Ascending aorta (tissue), 2 donors: ENCODE measurements at regions not wholly inside any gene's neighbourhood (a gene's known extent, or its start where the extent isn't known, plus 50 kb on each side); places are given as distances from the start of the nearest gene placed in this dataset.

Experiments
- DNase-seq, 2 donors: peaks; one replicate each; pipeline ENCODE4 v3.0.0-alpha.2; 2019; ENCODE audit warnings: low spot score in 2 of 2
- H3K27ac ChIP-seq, 2 donors: fragments of 200-600 bp; sonication (generic); one replicate each; pipeline ENCODE4 v1.5.1; 2016 to 2017; ENCODE audit warnings: mild to moderate bottlenecking in 1 of 2
- H3K27me3 ChIP-seq: fragments of 200-600 bp; sonication (generic); one replicate; pipeline ENCODE4 v1.5.1; 2017
- H3K36me3 ChIP-seq, 2 donors: fragments of 200-600 bp; sonication (generic); one replicate each; pipeline ENCODE4 v1.5.1; 2016
- H3K4me1 ChIP-seq, 2 donors: fragments of 200-600 bp; sonication (generic); one replicate each; pipeline ENCODE4 v1.5.1; 2016 to 2017; ENCODE audit warnings: mild to moderate bottlenecking in 1 of 2
- H3K4me3 ChIP-seq, 2 donors: fragments of 200-600 bp; sonication (generic); one replicate each; pipeline ENCODE4 v1.5.1; 2016 to 2017; ENCODE audit warnings: mild to moderate bottlenecking in 1 of 2
- H3K9me3 ChIP-seq, 2 donors: fragments of 200-600 bp; sonication (generic); one replicate each; pipeline ENCODE4 v1.5.1; 2016
- CTCF ChIP-seq, 3 experiments: fragments of 200-600 bp in 2 of 3; fragments of 450-650 bp in 1 of 3; sonication (generic) in 2 of 3; IDR thresholded peaks; one replicate each; pipeline ENCODE4 v1.5.1; 2016 to 2019; ENCODE audit warnings: antibody characterized with exemption in 3 of 3, mild to moderate bottlenecking in 1 of 3, moderate library complexity in 1 of 3
- intact Hi-C: fragments of 100-400 bp; cut with DNase I; formaldehyde crosslinking; loops from one replicate; pipeline ENCODE4 v1.15.1; 2023

- H3K4me3 ChIP-seq: no peak overlapping the region
- H3K36me3 ChIP-seq: no peaks in the 10 kb centered on the region
- no peaks in the 10 kb centered on the region for H3K9me3 ChIP-seq
- intact Hi-C loops: no loop called here
- DNase-seq: no peak
- H3K27me3 ChIP-seq: no peaks in the 10 kb centered on the region
- no peak overlapping the region for H3K27ac ChIP-seq
- no peaks in the 10 kb centered on the region for H3K4me1 ChIP-seq
- TF ChIP-seq CTCF (IDR thresholded peaks at IDR 0.05): no peak
These were observed 1064.0 kb upstream of the GYPC start for GRCh38 chr2:125591954-125592353.

- no peak for TF ChIP-seq CTCF (IDR thresholded peaks at IDR 0.05)
- Histone ChIP-seq H3K4me1 (no peaks in the 10 kb centered on the region), H3K27me3 (no peaks in the 10 kb centered on the region), H3K9me3 (no peaks in the 10 kb centered on the region), H3K36me3 (no peaks in the 10 kb centered on the region), H3K27ac (no peak overlapping the region), H3K4me3 (no peak overlapping the region)
- DNase-seq: no peak
- intact Hi-C loops: no loop called here
These were observed 1062.9 kb upstream of the GYPC start for GRCh38 chr2:125593036-125593435.

- TF ChIP-seq CTCF (IDR thresholded peaks at IDR 0.05): no peak
- no peak overlapping the region for H3K27ac ChIP-seq
- intact Hi-C loops: no loop called here
- no peaks in the 10 kb centered on the region for H3K4me1 ChIP-seq
- H3K36me3 ChIP-seq: no peaks in the 10 kb centered on the region
- no peaks in the 10 kb centered on the region for H3K9me3 ChIP-seq
- H3K4me3 ChIP-seq: no peak overlapping the region
- DNase-seq: no peak
- no peaks in the 10 kb centered on the region for H3K27me3 ChIP-seq
These were observed 1059.3 kb upstream of the GYPC start for GRCh38 chr2:125596612-125597011.

- H3K27me3 ChIP-seq: no peaks in the 10 kb centered on the region
- no peaks in the 10 kb centered on the region for H3K4me1 ChIP-seq
- H3K27ac ChIP-seq: no peak overlapping the region
- no peak for DNase-seq
- no peaks in the 10 kb centered on the region for H3K36me3 ChIP-seq
- H3K4me3 ChIP-seq: no peak overlapping the region
- no peaks in the 10 kb centered on the region for H3K9me3 ChIP-seq
- intact Hi-C loops: no loop called here
- no peak for TF ChIP-seq CTCF (IDR thresholded peaks at IDR 0.05)
These were observed 1040.5 kb upstream of the GYPC start for GRCh38 chr2:125615438-125615837.

- no peak for TF ChIP-seq CTCF (IDR thresholded peaks at IDR 0.05)
- Histone ChIP-seq H3K36me3 (no peaks in the 10 kb centered on the region), H3K27me3 (no peaks in the 10 kb centered on the region), H3K9me3 (no peaks in the 10 kb centered on the region), H3K4me3 (no peak overlapping the region), H3K27ac (no peak overlapping the region), H3K4me1 (no peaks in the 10 kb centered on the region)
- intact Hi-C loops: no loop called here
- no peak for DNase-seq
These were observed 1025.6 kb upstream of the GYPC start for GRCh38 chr2:125630377-125630776.

- Histone ChIP-seq H3K4me3 (no peak overlapping the region), H3K27me3 (no peaks in the 10 kb centered on the region), H3K4me1 (no peaks in the 10 kb centered on the region), H3K36me3 (no peaks in the 10 kb centered on the region), H3K27ac (no peak overlapping the region), H3K9me3 (no peaks in the 10 kb centered on the region)
- intact Hi-C loops: no loop called here
- no peak for DNase-seq
- no peak for TF ChIP-seq CTCF (IDR thresholded peaks at IDR 0.05)
These were observed 1021.3 kb upstream of the GYPC start for GRCh38 chr2:125634662-125635061.
